KMS-11 (cell line): ENCODE measurements at regions not wholly inside any gene's neighbourhood (a gene's known extent, or its start where the extent isn't known, plus 50 kb on each side); places are given as distances from the start of the nearest gene placed in this dataset.

Experiments
- H2AFZ ChIP-seq: fragments of 200-600 bp; sonication (generic); 2 replicates; pipeline ENCODE4 v1.6.1; 2016; ENCODE audit warnings: antibody characterized with exemption, mixed run types, low read depth
- H3K27ac ChIP-seq: fragments of 200-600 bp; sonication (generic); 2 replicates; pipeline ENCODE4 v1.6.1; 2016; ENCODE audit warnings: mild to moderate bottlenecking, mixed run types
- H3K27me3 ChIP-seq: fragments of 200-600 bp; sonication (generic); 2 replicates; pipeline ENCODE4 v1.6.1; 2017; ENCODE audit warnings: mild to moderate bottlenecking, low read depth, mixed run types, moderate library complexity; ENCODE audit not compliant: insufficient read depth
- H3K36me3 ChIP-seq: fragments of 200-600 bp; sonication (generic); 2 replicates; pipeline ENCODE4 v1.6.1; 2017; ENCODE audit warnings: mild to moderate bottlenecking, mixed run types; ENCODE audit not compliant: insufficient read depth
- H3K4me1 ChIP-seq: fragments of 200-600 bp; sonication (generic); 2 replicates; pipeline ENCODE4 v1.6.1; 2016; ENCODE audit warnings: mild to moderate bottlenecking, low read depth, mixed run types; ENCODE audit not compliant: poor library complexity, severe bottlenecking
- H3K4me2 ChIP-seq: fragments of 200-600 bp; sonication (generic); 2 replicates; pipeline ENCODE4 v1.7.0; 2016; ENCODE audit warnings: mild to moderate bottlenecking, mixed run types
- H3K4me3 ChIP-seq: fragments of 200-600 bp; sonication (generic); IDR thresholded peaks from 2 replicates; pipeline ENCODE4 v1.6.1; 2017; ENCODE audit warnings: low read depth, low read length, mixed read lengths; ENCODE audit not compliant: insufficient read depth
- H3K79me2 ChIP-seq: fragments of 200-600 bp; sonication (generic); 2 replicates; pipeline ENCODE4 v1.6.1; 2016; ENCODE audit warnings: low read depth, mixed run types; ENCODE audit not compliant: insufficient read depth
- H3K9ac ChIP-seq: fragments of 200-600 bp; sonication (generic); 2 replicates; pipeline ENCODE4 v1.6.1; 2016; ENCODE audit warnings: mild to moderate bottlenecking, mixed run types
- H4K20me1 ChIP-seq: fragments of 200-600 bp; sonication (generic); 2 replicates; pipeline ENCODE4 v1.6.1; 2016; ENCODE audit warnings: mild to moderate bottlenecking, mixed run types; ENCODE audit not compliant: insufficient read depth
- TF ChIP-seq, protein P1 (sequence below): fragments of 200-600 bp; sonication (generic); conservative IDR thresholded peaks from 2 replicates; pipeline ENCODE4 v1.6.1; 2017; ENCODE audit warnings: low read depth, mild to moderate bottlenecking, antibody characterized with exemption, low read length, moderate library complexity, mixed read lengths

DNA sequence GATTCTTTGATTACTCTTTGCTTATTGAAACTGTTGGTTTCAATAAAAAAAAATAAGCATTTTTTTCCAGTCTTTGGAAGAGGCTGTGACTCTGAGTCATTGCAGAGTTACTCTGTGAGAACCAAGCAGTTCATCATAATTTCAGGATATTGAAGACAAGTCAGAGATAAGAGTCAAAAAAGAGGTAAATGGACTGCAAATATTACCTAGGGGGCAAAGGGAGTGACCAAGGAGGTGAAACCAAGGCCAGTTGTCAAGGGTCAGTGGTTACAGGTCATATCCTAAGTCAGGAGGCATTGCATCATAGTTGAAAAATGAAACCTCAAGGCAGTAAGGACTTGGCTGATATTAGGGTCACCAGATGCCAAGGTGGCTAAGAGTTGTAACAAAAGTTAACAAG, 597.1 kb upstream of the USP24 start:
- Histone ChIP-seq H4K20me1 (no peaks in the 10 kb centered on the region), H3K36me3 (no peaks in the 10 kb centered on the region), H3K79me2 (no peaks in the 10 kb centered on the region), H3K4me3 (no peak overlapping the region), H3K9ac (no peak overlapping the region), H3K27me3 (no peaks in the 10 kb centered on the region), H2AFZ (no peak overlapping the region), H3K4me2 (no peak overlapping the region), H3K4me1 (peaks cover 28% of the 10 kb centered on the region), H3K27ac (no peak overlapping the region)
- TF ChIP-seq, protein P1, sequence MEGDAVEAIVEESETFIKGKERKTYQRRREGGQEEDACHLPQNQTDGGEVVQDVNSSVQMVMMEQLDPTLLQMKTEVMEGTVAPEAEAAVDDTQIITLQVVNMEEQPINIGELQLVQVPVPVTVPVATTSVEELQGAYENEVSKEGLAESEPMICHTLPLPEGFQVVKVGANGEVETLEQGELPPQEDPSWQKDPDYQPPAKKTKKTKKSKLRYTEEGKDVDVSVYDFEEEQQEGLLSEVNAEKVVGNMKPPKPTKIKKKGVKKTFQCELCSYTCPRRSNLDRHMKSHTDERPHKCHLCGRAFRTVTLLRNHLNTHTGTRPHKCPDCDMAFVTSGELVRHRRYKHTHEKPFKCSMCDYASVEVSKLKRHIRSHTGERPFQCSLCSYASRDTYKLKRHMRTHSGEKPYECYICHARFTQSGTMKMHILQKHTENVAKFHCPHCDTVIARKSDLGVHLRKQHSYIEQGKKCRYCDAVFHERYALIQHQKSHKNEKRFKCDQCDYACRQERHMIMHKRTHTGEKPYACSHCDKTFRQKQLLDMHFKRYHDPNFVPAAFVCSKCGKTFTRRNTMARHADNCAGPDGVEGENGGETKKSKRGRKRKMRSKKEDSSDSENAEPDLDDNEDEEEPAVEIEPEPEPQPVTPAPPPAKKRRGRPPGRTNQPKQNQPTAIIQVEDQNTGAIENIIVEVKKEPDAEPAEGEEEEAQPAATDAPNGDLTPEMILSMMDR = no peak

DNA sequence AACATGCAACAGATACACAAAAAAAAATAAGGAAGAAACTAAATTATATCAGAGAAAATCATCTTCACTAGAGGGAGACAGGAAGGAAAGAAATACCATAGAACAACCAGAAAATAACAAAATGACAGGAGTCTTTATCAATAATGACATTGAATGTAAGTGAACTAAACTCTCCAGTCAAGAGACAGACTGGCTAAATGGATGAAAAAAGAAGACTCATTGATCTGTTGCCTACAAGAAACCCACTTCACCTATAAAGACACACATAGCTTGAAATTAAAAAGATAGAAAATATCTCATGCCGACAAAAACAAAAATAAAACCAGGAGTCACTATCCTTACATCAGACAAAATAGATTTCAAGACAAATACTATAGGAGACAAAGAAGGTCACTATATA, 593.1 kb upstream of the USP24 start:
- H3K4me2 ChIP-seq = no peak overlapping the region
- H2AFZ ChIP-seq = no peak overlapping the region
- H3K9ac ChIP-seq = no peak overlapping the region
- H3K27me3 ChIP-seq = no peaks in the 10 kb centered on the region
- TF ChIP-seq, protein P1 = no peak
- no peak overlapping the region for H3K4me3 ChIP-seq
- peaks cover 4% of the 10 kb centered on the region for H3K4me1 ChIP-seq
- no peaks in the 10 kb centered on the region for H3K36me3 ChIP-seq
- H3K79me2 ChIP-seq = no peaks in the 10 kb centered on the region
- H3K27ac ChIP-seq = no peak overlapping the region
- no peaks in the 10 kb centered on the region for H4K20me1 ChIP-seq

GRCh38 chr1:55803429-55803828, 588.3 kb upstream of the USP24 start:
- Histone ChIP-seq H4K20me1 (no peaks in the 10 kb centered on the region), H3K4me2 (no peak overlapping the region), H3K9ac (no peak overlapping the region), H2AFZ (no peak overlapping the region), H3K27ac (no peak overlapping the region), H3K27me3 (no peaks in the 10 kb centered on the region), H3K79me2 (no peaks in the 10 kb centered on the region), H3K36me3 (no peaks in the 10 kb centered on the region), H3K4me3 (no peak overlapping the region), H3K4me1 (no peaks in the 10 kb centered on the region)
- TF ChIP-seq, protein P1 = no peak

DNA sequence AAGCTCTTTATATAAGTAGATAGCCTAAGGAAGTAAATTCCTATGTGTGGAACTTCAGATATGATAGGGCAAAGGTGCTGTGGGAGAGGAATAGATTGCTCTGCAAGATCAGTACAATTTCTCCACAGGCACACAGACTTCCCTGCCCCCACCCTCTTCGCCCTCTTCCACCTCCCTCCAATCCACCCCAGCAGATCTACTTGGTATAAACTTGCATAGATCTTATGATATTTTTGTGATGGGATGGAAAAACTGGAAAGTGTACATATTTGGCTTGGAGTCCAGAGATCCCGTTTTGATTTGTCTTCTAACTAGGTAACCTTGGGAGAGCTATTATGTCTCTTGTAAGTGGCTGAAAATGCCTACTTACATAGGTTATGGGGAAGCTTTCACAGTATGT, 586.3 kb upstream of the USP24 start:
- no peak overlapping the region for H3K4me3 ChIP-seq
- no peaks in the 10 kb centered on the region for H3K4me1 ChIP-seq
- H3K36me3 ChIP-seq = no peaks in the 10 kb centered on the region
- TF ChIP-seq, protein P1 = no peak
- no peak overlapping the region for H3K9ac ChIP-seq
- no peaks in the 10 kb centered on the region for H3K79me2 ChIP-seq
- no peak overlapping the region for H3K27ac ChIP-seq
- H3K27me3 ChIP-seq = no peaks in the 10 kb centered on the region
- H4K20me1 ChIP-seq = no peaks in the 10 kb centered on the region
- H3K4me2 ChIP-seq = no peak overlapping the region
- no peak overlapping the region for H2AFZ ChIP-seq
